ENCODE measurements at regions not wholly inside any gene's neighbourhood (a gene's known extent, or its start where the extent isn't known, plus 50 kb on each side); places are given as distances from the start of the nearest gene placed in this dataset.

DNA sequence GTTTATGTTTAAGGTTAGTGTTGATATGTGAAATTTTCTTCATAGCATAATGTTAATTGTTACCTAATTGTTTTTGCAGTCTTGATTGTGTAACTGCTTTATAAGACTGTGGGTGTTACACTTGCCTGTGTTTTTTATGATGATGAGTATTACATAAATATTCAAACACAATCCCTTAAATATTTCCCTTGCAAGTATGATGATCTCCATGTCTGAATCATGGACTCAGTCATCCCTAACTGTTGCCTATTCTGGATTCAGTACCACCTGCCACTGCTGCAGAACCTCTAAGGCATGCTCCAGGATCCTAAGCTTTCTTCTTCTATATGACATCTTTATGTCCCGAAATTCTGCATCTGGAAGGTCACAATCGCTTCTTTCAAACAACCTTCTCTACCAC is 246.3 kb upstream of the CLEC14A start:
- no peak for DNase-seq (ENCODE audit: low spot score)
- in situ Hi-C loops (cut with HindIII; ENCODE audit: low sequenced_read_pairs): no loop called here

DNA sequence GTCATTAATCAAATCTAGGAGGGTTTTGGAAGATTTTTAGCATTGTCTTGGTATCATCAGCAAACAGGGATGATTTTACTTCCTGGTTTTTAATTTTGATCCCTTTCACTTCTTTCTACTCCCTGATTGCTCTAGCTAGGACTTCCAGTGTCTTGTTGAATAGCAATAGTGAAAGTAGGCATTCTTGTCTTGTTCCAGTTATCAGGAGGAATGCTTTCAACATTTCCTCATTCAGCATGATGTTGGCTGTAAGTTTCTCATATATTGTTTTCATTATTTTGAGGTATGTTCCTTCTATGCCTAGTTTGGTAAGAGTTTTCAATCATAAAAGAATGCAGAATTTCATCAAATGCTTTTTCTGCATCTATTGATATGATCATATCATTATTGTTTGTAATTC is 244.2 kb upstream of the CLEC14A start:
- DNase-seq (ENCODE audit: low spot score): no peak
- in situ Hi-C loops (cut with HindIII; ENCODE audit: low sequenced_read_pairs): no loop called here

DNA sequence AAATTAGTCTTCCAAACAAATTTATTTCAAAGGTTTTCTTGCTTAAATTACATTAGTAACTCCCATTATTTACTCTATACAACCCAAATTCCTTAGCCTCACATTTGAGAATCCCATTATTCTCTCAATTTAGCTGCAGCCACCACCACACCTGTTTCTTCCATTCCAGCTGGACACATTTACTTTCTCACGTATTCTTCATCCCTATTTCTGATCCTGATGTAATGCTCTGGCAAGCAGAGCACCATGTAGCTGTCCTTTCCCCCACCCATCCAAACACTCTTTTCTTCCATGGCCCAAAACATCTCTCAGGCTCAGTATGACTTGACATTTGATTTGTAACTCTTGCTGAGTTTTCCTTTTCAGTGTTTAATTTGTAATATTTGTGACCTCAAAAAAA is 240.2 kb upstream of the CLEC14A start:
- in situ Hi-C loops (cut with HindIII; ENCODE audit: low sequenced_read_pairs): no loop called here
- DNase-seq (ENCODE audit: low spot score): no peak

DNA sequence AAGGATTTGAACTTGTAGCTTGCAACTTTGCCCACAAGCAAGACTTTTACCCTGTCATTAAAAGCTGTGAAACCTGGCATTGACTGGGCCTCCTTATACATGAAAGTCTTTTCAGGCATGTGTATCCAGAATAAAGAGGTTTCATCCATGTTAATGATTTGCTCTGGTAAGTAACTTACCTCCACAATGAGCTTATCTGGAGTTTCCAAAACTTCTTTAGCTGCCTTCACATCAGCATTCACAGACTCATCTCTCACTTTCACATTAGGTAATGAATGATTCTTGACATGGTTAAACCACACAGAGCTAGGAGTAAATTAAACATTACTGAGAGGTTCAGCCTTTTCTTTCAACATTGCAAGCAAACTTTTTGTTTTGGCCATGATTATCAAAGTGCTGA is 234.4 kb upstream of the CLEC14A start:
- DNase-seq (ENCODE audit: low spot score): no peak
- in situ Hi-C loops (cut with HindIII; ENCODE audit: low sequenced_read_pairs): no loop called here

DNA sequence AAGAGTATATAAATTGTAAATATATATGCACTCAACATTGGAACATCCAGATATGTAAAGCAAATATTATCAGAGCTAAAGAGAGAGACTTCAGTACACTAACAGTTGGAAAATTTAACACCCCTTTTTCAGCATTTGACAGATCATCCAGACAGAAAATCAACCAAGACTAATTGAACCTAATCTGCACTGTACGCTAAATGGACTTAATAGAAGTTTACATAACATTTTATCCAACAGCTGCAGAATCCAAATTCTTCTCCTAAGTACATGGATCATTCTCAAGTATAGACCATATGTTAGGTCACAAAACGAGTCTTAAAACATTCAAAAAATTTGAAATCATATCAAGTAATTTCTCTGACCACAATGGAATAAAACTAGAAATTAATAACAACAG is 229.1 kb upstream of the CLEC14A start:
- in situ Hi-C loops (cut with HindIII; ENCODE audit: low sequenced_read_pairs): no loop called here
- no peak for DNase-seq (ENCODE audit: low spot score)

DNA sequence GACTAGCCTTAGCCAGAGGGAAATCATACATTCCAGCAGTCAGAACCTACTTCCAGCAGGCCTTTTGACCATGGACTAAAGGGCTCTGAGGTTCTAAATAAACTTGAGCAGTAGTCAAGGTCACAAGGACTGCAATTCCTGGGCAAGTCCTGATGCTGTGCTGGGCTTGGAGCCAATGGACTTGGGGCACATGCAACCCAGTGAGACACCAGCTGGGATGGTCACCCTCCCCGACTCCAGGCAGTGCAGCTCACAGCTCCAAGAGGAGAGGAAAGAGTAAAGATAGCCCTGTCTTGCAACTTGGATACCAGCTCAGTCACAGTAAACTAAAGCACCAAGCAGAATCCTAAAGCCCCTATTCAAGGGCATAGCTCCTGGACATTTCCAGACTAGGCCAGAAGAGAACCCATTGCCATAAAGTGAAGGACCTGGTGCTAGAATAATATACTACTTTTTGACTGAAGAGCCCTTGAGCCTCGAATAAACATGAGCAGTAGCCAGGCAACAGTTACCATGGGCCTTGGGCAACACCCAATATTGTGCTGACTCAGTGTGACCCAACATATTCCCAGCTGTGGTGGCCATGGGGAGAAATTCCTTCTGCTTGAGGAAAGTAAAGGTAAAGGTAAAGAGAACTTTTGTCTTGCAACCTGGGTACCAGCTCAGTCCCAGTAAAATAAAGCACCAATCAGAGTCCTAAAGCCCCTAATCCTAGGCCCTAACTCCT is 226.2 kb upstream of the CLEC14A start:
- in situ Hi-C loops (cut with HindIII; ENCODE audit: low sequenced_read_pairs): no loop called here
- DNase-seq (ENCODE audit: low spot score): no peak

DNA sequence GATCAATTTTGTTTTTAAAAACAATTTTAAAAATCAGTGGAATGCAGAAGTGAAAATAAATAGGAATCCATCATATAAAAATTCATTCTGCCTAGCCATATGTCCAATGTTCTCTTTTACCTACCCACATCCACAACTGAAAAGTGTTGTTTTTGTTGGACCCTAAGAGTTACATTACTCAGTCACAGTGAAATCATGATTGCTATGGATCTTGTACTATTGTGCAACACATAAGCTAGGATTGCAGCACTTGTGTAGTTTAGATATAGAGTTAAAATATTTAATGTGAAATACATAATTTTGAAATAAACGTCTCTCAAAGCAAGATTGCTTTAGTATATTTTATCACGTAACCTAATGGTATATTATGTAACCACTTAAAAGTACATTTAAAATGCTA is 213.3 kb upstream of the CLEC14A start:
- in situ Hi-C loops (cut with HindIII; ENCODE audit: low sequenced_read_pairs): no loop called here
- DNase-seq (ENCODE audit: low spot score): no peak

DNA sequence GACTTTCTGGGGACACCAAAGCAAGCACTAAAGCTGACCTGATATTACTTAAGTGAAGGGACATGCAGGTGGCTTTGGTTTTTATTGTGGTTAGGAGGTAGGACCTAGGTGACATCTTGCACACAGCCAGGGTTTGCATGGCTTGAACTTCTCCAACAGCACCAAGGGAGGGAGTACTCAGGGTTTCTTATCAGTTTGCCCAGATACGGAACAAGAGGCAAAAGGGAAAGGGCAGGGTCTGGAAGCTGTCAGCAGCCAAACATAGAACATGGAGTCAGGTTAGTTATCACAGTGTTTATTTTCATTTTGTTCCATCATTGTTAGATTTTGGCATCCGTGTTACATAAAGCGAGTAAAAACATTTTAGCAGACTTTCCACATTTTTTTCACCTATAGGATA is 186.3 kb upstream of the CLEC14A start:
- no peak for DNase-seq (ENCODE audit: low spot score)

DNA sequence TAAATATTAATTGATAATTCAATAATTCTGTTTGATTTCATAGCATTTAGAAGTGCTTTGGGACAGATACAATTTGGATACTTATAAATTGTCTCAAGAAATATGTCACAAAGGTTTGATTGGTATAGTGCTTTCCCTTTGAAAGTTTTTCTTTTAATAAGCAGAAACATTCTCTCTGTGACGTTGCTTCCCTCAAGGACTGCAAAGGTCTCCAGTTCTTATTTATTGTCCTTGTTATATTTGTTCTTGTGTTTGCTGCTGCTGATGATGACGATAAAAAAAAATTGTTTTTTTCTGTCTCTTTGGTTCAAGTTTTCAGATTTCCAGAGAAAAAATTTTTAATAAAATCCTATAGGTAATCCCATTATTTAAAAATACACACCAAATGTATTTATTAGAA is 176.3 kb upstream of the CLEC14A start:
- in situ Hi-C loops (cut with HindIII; ENCODE audit: low sequenced_read_pairs): no loop called here
- DNase-seq (ENCODE audit: low spot score): no peak

More for the DNA sequence above, 186.3 kb upstream of the CLEC14A start:
- in situ Hi-C loops (cut with HindIII; ENCODE audit: low sequenced_read_pairs): no loop called here

DNA sequence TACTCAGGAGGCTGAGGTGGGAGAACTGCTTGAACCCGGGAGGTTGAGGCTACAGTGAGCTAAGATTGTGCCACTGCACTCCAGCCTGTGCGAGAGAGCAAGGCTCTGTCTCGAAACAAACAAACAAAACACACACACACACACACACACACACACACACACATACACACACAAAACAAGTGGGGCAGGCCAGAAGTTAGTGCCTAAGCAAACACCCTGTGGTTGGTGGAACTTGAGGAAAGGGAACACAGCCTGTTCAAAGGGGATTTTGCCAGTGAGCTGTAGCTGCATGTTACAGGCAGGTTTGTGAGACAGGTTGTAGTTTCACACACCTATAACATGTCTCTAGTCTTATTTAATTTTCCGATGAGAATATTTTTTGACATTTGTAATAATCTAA is 175.3 kb upstream of the CLEC14A start:
- no peak for DNase-seq (ENCODE audit: low spot score)
- in situ Hi-C loops (cut with HindIII; ENCODE audit: low sequenced_read_pairs): no loop called here

DNA sequence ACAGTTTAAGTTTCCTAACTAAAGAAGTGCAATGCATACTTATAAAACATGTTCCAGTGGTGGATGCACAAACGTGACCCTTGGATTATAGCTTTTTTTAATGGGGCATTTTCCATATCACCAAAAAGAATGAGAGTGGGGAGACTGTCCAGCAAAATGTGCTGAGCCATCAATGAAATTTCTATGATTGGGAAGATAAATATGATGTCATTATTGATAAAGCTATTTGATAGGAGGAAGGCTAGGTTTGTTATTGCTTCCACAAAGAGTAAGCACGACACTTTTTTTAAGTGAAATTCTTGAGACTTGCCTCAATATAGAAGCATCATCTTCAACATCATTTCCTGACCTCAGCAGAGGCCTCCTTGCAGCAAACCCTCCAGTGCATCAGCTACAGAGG is 174.6 kb upstream of the CLEC14A start:
- in situ Hi-C loops (cut with HindIII; ENCODE audit: low sequenced_read_pairs): no loop called here
- no peak for DNase-seq (ENCODE audit: low spot score)

DNA sequence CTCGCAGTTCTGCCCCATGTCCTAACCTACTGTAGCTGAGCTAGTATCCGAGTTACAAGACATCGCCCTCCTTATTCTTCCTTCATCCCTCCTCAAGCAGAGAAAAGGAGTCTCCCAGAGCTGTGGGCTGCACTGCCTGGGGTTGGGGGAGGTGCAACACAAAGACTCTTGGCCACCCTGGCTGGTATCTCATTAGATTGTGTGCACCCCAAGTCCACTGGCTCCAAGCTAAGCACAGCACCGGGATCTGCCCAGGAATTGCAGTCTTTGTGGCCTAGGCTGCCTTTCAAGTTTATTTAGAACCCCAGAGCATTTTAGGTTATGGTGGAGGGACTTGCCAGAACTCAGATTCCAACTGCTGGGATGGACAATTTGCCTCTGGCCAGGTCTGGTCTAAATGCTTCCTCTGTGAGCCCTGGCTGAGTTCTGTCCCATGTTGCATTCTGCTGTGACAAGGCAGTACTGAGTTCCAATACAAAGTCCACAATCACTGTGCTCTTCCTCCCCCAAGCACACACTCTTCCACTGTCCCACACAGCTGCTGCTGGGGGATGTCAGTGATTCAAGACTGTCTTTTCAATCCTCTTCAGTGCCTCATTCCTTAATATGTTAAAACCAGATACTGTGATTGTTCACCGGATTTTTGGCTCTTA is 169.6 kb upstream of the CLEC14A start:
- DNase-seq (ENCODE audit: low spot score): no peak
- in situ Hi-C loops (cut with HindIII; ENCODE audit: low sequenced_read_pairs): no loop called here

DNA sequence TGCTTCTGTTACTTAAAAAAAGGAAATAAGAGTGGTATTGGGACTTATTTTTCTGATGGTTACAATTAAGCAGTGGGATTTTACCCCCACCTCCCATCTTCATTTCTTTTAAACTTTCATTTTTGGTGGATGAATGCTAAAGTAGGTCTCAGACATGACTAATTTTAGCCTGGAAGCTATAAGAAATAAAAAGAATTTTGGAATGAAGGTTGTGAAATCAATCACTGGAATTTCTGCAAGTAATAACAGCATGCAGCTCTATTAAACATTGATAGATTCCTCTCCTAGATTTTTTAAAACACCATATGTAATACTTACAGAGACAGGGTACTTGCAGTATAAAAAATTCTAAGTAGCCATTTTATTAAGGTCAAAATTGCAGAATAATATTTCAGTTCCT is 164.2 kb upstream of the CLEC14A start:
- in situ Hi-C loops (cut with HindIII; ENCODE audit: low sequenced_read_pairs): no loop called here
- DNase-seq (ENCODE audit: low spot score): no peak

DNA sequence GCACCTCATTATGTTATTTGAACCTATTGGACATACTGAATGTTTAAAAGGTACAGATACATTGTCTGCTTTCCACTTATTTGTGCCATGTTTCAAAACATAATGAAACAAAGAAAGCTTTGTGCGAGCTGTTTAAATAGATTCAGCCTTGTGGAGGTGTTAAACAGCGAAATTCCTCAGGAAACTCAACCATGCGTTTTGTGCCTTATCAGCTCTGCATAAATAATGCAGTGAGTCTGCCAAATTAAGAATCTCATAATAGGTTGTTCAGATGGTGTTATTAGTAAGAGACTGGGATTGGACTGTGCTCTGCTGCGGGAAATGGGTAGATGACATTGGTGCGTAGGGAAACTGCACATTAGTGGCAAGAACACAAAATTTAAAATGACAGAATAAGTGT is 163.7 kb upstream of the CLEC14A start:
- in situ Hi-C loops (cut with HindIII; ENCODE audit: low sequenced_read_pairs): no loop called here
- no peak for DNase-seq (ENCODE audit: low spot score)

DNA sequence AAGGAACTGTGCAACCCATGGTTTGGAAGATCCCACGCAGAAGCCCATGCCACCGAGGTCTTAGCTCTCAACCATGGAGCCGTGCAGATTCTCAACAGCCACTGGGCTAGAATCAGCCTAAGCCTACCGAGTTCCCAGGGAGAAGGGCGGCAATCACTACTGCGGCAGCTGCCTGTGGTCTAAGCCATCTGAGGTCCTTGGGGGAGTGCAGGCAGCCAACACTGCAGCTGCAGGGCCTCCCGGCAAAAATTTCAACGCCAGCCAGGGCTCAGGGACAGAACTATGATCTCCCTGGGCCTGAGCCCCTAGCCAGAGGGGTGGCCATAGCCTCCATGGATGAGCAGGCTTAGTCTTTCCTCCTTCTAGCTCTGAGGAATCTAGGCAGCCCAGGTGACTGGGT is 156.8 kb upstream of the CLEC14A start:
- in situ Hi-C loops (cut with HindIII; ENCODE audit: low sequenced_read_pairs): no loop called here
- DNase-seq (ENCODE audit: low spot score): no peak

DNA sequence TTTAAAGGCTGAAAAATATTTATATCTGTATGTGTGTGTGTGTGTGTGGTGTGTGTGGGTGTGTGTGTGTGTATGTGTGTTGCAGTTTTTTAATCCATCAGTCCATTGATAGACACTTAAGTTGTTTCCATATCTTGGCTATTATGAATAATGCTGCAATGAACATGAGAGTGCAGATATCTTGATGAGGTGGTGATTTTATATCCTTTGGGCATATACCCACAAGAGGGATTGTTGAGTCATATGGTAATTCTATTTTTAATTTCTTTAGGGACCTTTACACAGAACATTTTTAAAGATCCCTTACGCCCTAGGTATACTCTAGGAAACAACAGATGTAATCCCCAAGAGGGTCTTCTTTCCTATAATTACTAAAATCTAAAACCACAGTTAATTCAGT is 154.5 kb upstream of the CLEC14A start:
- in situ Hi-C loops (cut with HindIII; ENCODE audit: low sequenced_read_pairs): no loop called here
- no peak for DNase-seq (ENCODE audit: low spot score)

DNA sequence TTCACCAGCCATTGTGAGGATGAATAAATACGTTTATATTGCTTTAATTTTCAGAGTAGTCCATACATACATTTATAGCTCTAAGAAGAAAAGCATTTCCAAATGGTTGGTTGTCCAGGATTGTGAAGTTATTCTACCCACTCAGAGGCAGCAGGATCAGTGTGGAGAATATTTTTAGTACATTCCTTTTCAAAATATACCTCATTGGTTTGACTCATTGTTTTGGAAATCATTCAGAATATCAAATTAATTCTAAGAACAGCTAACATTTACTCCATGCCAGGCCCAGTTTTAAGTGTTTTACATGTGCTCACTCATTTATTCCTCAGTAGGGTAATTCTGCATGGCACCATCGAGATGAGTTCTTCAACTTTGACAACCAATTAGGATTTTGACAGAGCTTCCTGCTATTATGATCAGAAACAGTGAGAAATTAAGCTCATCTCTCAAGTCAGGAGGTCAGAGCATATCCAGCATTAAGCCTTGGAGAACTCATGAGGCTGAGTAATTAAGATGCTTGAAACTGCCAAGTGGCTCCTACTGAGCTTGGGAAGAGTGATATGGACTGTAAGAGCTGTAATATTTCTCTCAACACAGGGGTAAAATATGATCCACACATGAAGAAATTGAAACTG is 153.3 kb upstream of the CLEC14A start:
- DNase-seq (ENCODE audit: low spot score): no peak
- in situ Hi-C loops (cut with HindIII; ENCODE audit: low sequenced_read_pairs): no loop called here

DNA sequence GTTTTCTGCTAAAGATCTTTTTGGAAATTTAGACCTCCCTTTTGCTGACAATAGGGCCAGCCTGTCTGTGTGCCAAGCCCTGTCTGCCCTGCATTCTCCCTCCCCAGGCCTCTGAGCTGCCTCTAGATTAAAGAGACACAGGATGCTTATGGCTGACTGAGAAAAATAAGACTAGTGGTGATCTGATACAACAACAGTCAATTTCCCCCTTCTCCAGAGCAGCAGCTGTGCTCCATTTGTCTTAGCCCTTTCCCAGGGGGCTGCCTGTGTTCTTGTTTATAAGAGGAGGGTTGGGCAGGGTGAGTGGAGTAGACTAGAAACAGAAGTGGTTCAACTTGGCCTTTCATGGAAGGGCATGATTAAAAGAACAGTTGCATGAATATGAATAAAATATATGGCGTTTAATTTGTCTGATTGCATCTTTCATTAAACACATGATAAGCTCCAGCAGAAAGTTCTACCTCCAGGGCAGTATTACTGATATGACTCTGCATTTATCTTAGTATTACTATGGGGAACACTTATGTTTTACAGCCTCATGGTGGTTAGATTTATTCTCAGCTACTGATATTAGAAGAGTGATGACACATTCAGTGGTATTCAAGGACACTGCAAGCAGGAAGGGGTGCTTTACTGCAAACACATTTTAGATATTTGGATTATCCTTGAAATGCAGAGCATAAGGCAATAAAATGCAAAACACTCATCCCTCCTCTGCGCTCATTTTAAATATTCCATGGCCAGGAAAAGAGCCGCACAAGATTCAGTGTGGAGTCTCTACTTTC is 150.2 kb upstream of the CLEC14A start:
- no peak for DNase-seq (ENCODE audit: low spot score)
- in situ Hi-C loops (cut with HindIII; ENCODE audit: low sequenced_read_pairs): no loop called here

DNA sequence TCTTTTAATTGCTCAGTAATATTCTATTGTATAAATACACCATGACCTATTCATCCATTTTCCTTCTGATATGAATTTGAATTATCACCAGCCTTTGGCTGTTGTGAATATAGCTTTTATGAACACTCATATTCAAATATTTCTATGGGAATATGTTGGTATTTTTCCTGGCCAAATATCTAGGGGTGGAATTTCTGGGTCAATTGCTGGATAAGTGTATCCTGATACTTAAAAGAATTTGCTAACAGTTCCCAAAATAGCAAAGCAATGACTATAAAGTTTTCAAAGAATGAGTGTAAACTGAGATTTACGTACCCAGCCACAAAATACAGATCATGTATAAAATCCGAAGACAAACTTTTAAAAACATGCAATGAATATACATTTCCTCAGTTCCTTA is 148.7 kb upstream of the CLEC14A start:
- in situ Hi-C loops (cut with HindIII; ENCODE audit: low sequenced_read_pairs): no loop called here
- DNase-seq (ENCODE audit: low spot score): no peak

DNA sequence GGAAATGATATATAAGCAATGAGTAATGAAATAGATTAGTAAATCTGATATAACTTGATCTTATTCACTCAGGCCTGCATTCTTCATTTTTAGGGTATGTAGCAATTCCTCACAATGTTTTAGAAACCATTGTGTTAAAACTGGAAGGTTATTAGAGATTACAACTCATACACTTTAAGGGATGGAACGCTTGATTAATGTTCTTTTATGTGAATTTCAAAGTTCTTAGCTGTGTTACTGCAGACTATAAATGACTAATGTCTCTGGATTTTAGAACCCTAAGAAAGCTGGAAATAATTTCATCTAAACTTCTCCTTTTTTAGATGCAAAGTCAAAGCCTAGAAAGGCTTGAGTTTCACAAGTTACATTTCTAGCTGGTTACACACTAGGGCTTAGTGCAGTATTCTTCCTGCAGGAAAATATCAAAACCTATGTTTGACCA is 148.2 kb upstream of the CLEC14A start:
- DNase-seq (ENCODE audit: low spot score): no peak
- in situ Hi-C loops (cut with HindIII; ENCODE audit: low sequenced_read_pairs): no loop called here
